ENCODE measurements at regions not wholly inside any gene's neighbourhood (a gene's known extent, or its start where the extent isn't known, plus 50 kb on each side); places are given as distances from the start of the nearest gene placed in this dataset.

DNA sequence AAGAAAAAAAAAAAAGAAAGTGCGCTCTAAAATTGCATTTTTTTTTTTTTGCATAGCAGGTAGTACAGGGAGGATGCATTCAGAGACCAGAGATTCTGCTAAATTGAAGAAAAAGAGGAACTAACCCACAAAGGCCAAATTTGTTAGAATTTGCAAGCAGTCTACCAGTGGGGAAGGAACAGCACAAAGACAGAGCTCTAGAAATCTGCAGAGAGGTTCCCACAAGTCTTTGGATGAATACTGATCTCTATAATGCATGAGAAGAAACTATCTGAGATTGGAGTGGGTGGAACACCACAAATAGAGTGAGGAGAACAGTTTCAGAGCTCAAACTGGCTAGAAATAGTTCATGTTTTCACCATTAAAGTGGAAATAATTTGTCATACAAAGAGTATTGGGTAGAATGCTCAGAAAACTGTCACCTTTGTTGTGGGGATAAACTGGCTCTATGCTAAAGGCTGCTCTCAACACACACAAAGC lies 79.6 kb upstream of the AHI1 start:
- H3K27ac ChIP-seq (ENCODE audit: low read depth in 1 of 2, low read length in 1 of 2) = peak overlapping the region; percentile 38 to 79
- WGBS = 28% methylated on average over 1 of the region's 1 CpG

DNA sequence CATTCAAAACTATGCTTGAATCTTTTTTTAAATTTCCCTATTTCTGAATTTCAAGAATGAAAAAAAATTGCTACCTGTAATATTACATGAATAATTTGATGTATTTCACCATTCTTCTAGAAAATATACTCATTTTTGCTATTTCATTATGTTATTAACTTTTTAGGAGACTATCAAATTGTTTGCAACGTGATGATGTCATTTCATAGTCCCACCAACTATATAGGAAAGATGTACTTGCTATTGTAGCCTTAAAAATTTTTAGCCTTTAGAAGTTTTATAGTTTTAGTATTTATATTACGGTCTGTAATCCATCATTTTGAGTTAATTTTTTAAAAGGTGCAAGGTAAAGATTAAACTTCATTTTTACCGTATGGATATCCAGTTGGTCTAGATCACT lies 81.4 kb upstream of the AHI1 start:
- H3K36me3 ChIP-seq (ENCODE audit: control insufficient read depth in 2 of 2, insufficient read depth in 2 of 2, low read length in 1 of 2) = no peaks in the 10 kb centered on the region
- no peak overlapping the region for H3K4me3 ChIP-seq (ENCODE audit: low read length in 2 of 2)
- DNase-seq (ENCODE audit: low read depth in 6 of 9, low spot score in 9 of 9) = no peak
- H3K27ac ChIP-seq (ENCODE audit: low read depth in 1 of 2, low read length in 1 of 2) = no peak overlapping the region
- WGBS = 97% methylated on average over 3 of the region's 3 CpGs
- H3K9me3 ChIP-seq (ENCODE audit: control insufficient read depth in 2 of 2, insufficient read depth in 1 of 2, low read length in 1 of 2) = no peaks in the 10 kb centered on the region
- H3K27me3 ChIP-seq (ENCODE audit: control insufficient read depth in 2 of 2, insufficient read depth in 1 of 2, low read length in 1 of 2) = no peaks in the 10 kb centered on the region
- H3K4me1 ChIP-seq (ENCODE audit: control insufficient read depth in 2 of 2, insufficient read depth in 2 of 2, low read length in 2 of 2) = no peaks in the 10 kb centered on the region

More for the DNA sequence above, 79.6 kb upstream of the AHI1 start:
- peak in 4 of 9 donors; percentile 15 to 45 (median 26) for DNase-seq (ENCODE audit: low read depth in 6 of 9, low spot score in 9 of 9)
- Histone ChIP-seq H3K36me3 (ENCODE audit: control insufficient read depth in 2 of 2, insufficient read depth in 2 of 2, low read length in 1 of 2) (no peaks in the 10 kb centered on the region), H3K27me3 (ENCODE audit: control insufficient read depth in 2 of 2, insufficient read depth in 1 of 2, low read length in 1 of 2) (no peaks in the 10 kb centered on the region), H3K4me3 (ENCODE audit: low read length in 2 of 2) (no peak overlapping the region), H3K4me1 (ENCODE audit: control insufficient read depth in 2 of 2, insufficient read depth in 2 of 2, low read length in 2 of 2) (no peaks in the 10 kb centered on the region), H3K9me3 (ENCODE audit: control insufficient read depth in 2 of 2, insufficient read depth in 1 of 2, low read length in 1 of 2) (no peaks in the 10 kb centered on the region)

DNA sequence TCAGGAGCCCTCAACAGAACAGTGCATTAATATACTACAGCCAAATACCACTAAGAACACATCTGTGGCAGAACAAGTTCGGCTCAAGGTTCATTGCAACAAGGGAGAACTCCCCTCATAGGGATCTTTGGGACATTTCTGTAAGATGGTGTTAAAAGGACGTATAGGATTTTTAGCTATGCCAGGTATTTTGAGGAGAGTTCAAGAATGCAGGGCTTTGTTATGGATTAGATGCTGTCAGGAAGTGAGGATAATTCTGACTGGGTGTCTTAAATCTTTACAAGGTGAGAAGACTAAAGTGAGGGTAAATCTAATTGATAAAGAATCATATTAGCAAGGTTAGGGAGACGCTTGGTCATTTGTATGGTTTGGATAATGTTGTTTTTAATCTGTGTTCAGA lies 83.7 kb upstream of the AHI1 start:
- H3K4me1 ChIP-seq (ENCODE audit: control insufficient read depth in 2 of 2, insufficient read depth in 2 of 2, low read length in 2 of 2) = no peaks in the 10 kb centered on the region
- WGBS = 98% methylated on average over 3 of the region's 3 CpGs
- no peak overlapping the region for H3K4me3 ChIP-seq (ENCODE audit: low read length in 2 of 2)
- no peaks in the 10 kb centered on the region for H3K36me3 ChIP-seq (ENCODE audit: control insufficient read depth in 2 of 2, insufficient read depth in 2 of 2, low read length in 1 of 2)
- no peak overlapping the region for H3K27ac ChIP-seq (ENCODE audit: low read depth in 1 of 2, low read length in 1 of 2)
- DNase-seq (ENCODE audit: low read depth in 6 of 9, low spot score in 9 of 9) = no peak
- H3K27me3 ChIP-seq (ENCODE audit: control insufficient read depth in 2 of 2, insufficient read depth in 1 of 2, low read length in 1 of 2) = no peaks in the 10 kb centered on the region
- H3K9me3 ChIP-seq (ENCODE audit: control insufficient read depth in 2 of 2, insufficient read depth in 1 of 2, low read length in 1 of 2) = no peaks in the 10 kb centered on the region

DNA sequence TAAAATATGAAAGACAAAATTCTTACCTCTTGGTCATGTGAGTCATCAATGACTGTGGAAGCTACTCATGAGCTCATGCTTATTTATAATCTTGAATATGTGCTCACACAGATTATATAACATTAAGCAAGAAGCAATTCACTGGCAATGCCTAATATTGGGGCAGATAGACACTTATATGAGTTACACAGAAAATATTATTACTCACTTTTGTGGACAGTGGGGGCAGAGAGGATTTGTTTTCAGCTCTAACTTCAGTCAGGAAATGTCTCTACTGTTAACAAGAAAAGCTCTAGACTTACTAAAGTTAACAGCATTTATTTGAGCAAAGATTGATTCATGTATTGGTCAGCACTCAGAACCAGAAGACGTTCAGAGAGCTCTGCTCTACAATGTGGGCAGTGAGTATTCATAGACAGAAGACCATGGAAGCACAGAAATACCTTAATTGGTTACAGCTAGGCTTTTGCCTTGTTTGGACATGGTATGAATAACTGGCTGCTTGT lies 85.8 kb upstream of the AHI1 start:
- no peaks in the 10 kb centered on the region for H3K27me3 ChIP-seq (ENCODE audit: control insufficient read depth in 2 of 2, insufficient read depth in 1 of 2, low read length in 1 of 2)
- H3K9me3 ChIP-seq (ENCODE audit: control insufficient read depth in 2 of 2, insufficient read depth in 1 of 2, low read length in 1 of 2) = no peaks in the 10 kb centered on the region
- H3K27ac ChIP-seq (ENCODE audit: low read depth in 1 of 2, low read length in 1 of 2) = no peak overlapping the region
- WGBS = 91% methylated on average over 1 of the region's 1 CpG
- no peak overlapping the region for H3K4me3 ChIP-seq (ENCODE audit: low read length in 2 of 2)
- H3K36me3 ChIP-seq (ENCODE audit: control insufficient read depth in 2 of 2, insufficient read depth in 2 of 2, low read length in 1 of 2) = no peaks in the 10 kb centered on the region
- DNase-seq (ENCODE audit: low read depth in 6 of 9, low spot score in 9 of 9) = no peak
- H3K4me1 ChIP-seq (ENCODE audit: control insufficient read depth in 2 of 2, insufficient read depth in 2 of 2, low read length in 2 of 2) = no peaks in the 10 kb centered on the region

DNA sequence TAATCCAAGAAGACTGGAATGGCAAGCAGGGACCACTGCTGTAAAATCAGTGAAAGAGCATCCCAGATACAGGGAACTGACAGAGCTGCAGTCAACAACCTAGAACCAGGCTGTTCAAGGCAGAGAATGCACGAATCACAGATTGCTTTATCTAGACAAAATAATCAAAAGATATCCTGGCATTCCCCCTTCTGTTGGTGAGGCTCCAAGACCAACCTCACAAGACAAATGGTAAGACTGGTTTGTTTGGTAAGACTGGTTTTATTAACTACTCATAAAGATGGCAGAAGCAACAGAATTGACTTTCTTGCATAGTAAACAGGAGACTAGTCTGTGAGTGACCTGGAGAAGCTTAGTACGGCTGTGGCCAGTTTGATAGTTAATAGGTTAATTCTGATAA lies 88.8 kb upstream of the AHI1 start:
- no peaks in the 10 kb centered on the region for H3K9me3 ChIP-seq (ENCODE audit: control insufficient read depth in 2 of 2, insufficient read depth in 1 of 2, low read length in 1 of 2)
- WGBS = 95% methylated on average over 2 of the region's 2 CpGs
- no peaks in the 10 kb centered on the region for H3K27me3 ChIP-seq (ENCODE audit: control insufficient read depth in 2 of 2, insufficient read depth in 1 of 2, low read length in 1 of 2)

DNA sequence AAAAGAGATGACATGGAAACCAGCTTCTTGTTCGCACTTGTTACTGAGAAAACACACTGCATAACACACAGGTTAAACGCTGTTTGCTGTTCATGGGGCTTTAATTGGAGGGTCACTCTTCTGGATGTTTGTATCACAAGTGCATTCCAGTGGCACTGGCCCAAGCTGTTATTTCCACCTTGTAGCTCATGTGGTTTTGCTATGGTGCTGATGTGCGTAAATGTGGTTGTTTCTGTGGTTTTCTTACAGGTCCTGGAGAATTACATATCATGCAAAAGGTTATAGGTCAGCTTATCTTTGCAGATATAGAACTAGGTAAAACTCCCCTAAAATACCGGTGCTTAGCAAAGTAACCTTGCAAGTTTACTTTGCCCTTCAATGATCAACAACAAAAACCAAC lies 89.3 kb upstream of the AHI1 start:
- WGBS = 73% methylated on average over 4 of the region's 4 CpGs
- H3K36me3 ChIP-seq (ENCODE audit: control insufficient read depth in 2 of 2, insufficient read depth in 2 of 2, low read length in 1 of 2) = no peaks in the 10 kb centered on the region
- DNase-seq (ENCODE audit: low read depth in 6 of 9, low spot score in 9 of 9) = peak in 1 of 9 donors; percentile 23

More for the DNA sequence above, 88.8 kb upstream of the AHI1 start:
- no peak for DNase-seq (ENCODE audit: low read depth in 6 of 9, low spot score in 9 of 9)
- H3K36me3 ChIP-seq (ENCODE audit: control insufficient read depth in 2 of 2, insufficient read depth in 2 of 2, low read length in 1 of 2) = no peaks in the 10 kb centered on the region
- no peaks in the 10 kb centered on the region for H3K4me1 ChIP-seq (ENCODE audit: control insufficient read depth in 2 of 2, insufficient read depth in 2 of 2, low read length in 2 of 2)
- H3K4me3 ChIP-seq (ENCODE audit: low read length in 2 of 2) = no peak overlapping the region
- H3K27ac ChIP-seq (ENCODE audit: low read depth in 1 of 2, low read length in 1 of 2) = no peak overlapping the region

DNA sequence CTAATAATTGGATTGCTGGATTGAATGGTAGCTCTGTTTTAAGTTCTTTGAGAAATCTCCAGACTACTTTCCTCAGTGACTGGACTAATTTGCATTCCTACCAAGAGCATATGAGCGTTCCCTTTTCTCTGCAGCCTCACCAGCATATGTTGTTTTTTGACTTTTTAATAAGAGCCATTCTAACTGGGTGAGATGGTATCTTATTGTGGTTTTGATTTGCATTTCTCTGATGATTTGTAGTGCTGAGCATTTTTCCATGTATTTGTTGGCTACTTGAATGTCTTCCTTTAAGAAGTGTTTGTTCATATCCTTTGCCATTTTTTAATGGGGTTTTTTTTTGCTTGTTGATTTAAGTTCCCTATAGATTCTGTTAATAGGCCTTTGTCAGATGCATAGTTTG lies 94.7 kb upstream of the AHI1 start:
- DNase-seq (ENCODE audit: low read depth in 6 of 9, low spot score in 9 of 9) = no peak
- no peaks in the 10 kb centered on the region for H3K9me3 ChIP-seq (ENCODE audit: control insufficient read depth in 2 of 2, insufficient read depth in 1 of 2, low read length in 1 of 2)
- H3K27ac ChIP-seq (ENCODE audit: low read depth in 1 of 2, low read length in 1 of 2) = no peak overlapping the region
- H3K36me3 ChIP-seq (ENCODE audit: control insufficient read depth in 2 of 2, insufficient read depth in 2 of 2, low read length in 1 of 2) = no peaks in the 10 kb centered on the region
- 95% methylated on average over 1 of the region's 1 CpG for WGBS
- no peak overlapping the region for H3K4me3 ChIP-seq (ENCODE audit: low read length in 2 of 2)
- no peaks in the 10 kb centered on the region for H3K4me1 ChIP-seq (ENCODE audit: control insufficient read depth in 2 of 2, insufficient read depth in 2 of 2, low read length in 2 of 2)
- H3K27me3 ChIP-seq (ENCODE audit: control insufficient read depth in 2 of 2, insufficient read depth in 1 of 2, low read length in 1 of 2) = no peaks in the 10 kb centered on the region

More for the DNA sequence above, 89.3 kb upstream of the AHI1 start:
- Histone ChIP-seq H3K27ac (ENCODE audit: low read depth in 1 of 2, low read length in 1 of 2) (no peak overlapping the region), H3K27me3 (ENCODE audit: control insufficient read depth in 2 of 2, insufficient read depth in 1 of 2, low read length in 1 of 2) (no peaks in the 10 kb centered on the region), H3K4me1 (ENCODE audit: control insufficient read depth in 2 of 2, insufficient read depth in 2 of 2, low read length in 2 of 2) (no peaks in the 10 kb centered on the region), H3K4me3 (ENCODE audit: low read length in 2 of 2) (no peak overlapping the region), H3K9me3 (ENCODE audit: control insufficient read depth in 2 of 2, insufficient read depth in 1 of 2, low read length in 1 of 2) (no peaks in the 10 kb centered on the region)

DNA sequence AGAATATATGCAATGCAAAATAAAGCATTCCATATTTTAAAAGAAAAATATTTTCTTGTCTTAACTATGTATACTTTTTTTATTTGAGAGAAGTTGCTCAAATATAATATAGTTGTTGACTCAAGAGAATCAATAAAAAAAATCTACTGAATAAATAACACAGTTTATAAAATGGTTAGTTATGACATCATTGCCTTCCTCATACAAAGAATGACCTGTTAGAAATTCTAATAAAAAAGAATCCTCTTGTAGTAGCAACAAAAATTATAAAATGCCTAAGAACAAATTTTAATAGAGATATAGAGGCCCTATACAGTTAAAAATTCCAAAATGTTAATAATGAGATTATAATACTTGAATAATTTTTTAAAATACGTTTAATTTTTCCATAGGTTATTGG lies 96.5 kb upstream of the AHI1 start:
- WGBS = 96% methylated on average over 1 of the region's 1 CpG
- no peaks in the 10 kb centered on the region for H3K36me3 ChIP-seq (ENCODE audit: control insufficient read depth in 2 of 2, insufficient read depth in 2 of 2, low read length in 1 of 2)
- H3K4me3 ChIP-seq (ENCODE audit: low read length in 2 of 2) = no peak overlapping the region
- no peaks in the 10 kb centered on the region for H3K27me3 ChIP-seq (ENCODE audit: control insufficient read depth in 2 of 2, insufficient read depth in 1 of 2, low read length in 1 of 2)
- no peak overlapping the region for H3K27ac ChIP-seq (ENCODE audit: low read depth in 1 of 2, low read length in 1 of 2)
- H3K4me1 ChIP-seq (ENCODE audit: control insufficient read depth in 2 of 2, insufficient read depth in 2 of 2, low read length in 2 of 2) = no peaks in the 10 kb centered on the region
- DNase-seq (ENCODE audit: low read depth in 6 of 9, low spot score in 9 of 9) = no peak
- no peaks in the 10 kb centered on the region for H3K9me3 ChIP-seq (ENCODE audit: control insufficient read depth in 2 of 2, insufficient read depth in 1 of 2, low read length in 1 of 2)

DNA sequence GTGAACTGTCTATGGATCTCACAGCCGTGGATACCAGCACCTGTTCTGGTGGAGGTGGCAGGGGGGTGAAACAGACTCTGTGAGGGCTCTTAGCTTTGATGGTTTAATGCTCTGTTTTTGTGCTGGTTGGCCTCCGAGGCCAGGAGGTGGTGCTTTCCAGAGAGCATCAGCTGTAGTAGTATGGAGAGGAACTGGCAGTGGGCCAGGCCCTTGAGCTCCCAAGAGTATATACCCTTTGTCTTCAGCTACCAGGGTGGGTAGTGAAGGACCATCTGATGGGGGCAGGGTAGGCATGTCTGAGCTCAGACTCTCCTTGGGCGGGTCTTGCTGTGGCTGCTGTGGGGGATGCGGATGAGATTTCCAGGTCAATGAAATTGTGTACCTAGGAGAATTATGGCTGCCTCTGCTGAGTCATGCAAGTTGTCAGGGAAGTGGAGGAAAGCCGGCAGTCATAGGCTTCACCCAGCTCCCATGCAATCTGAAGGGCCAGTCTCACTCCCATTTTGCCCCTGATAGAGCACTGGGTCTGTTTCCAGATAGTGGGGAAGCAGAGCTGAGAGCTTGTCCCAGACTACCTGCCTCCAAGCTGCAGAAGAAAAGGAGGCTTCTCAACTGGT lies 102.7 kb upstream of the AHI1 start:
- no peaks in the 10 kb centered on the region for H3K27me3 ChIP-seq (ENCODE audit: control insufficient read depth in 2 of 2, insufficient read depth in 1 of 2, low read length in 1 of 2)
- no peak overlapping the region for H3K27ac ChIP-seq (ENCODE audit: low read depth in 1 of 2, low read length in 1 of 2)
- no peaks in the 10 kb centered on the region for H3K36me3 ChIP-seq (ENCODE audit: control insufficient read depth in 2 of 2, insufficient read depth in 2 of 2, low read length in 1 of 2)
- no peak for DNase-seq (ENCODE audit: low read depth in 6 of 9, low spot score in 9 of 9)
- WGBS = 85% methylated on average over 5 of the region's 5 CpGs
- H3K9me3 ChIP-seq (ENCODE audit: control insufficient read depth in 2 of 2, insufficient read depth in 1 of 2, low read length in 1 of 2) = no peaks in the 10 kb centered on the region
- no peaks in the 10 kb centered on the region for H3K4me1 ChIP-seq (ENCODE audit: control insufficient read depth in 2 of 2, insufficient read depth in 2 of 2, low read length in 2 of 2)
- H3K4me3 ChIP-seq (ENCODE audit: low read length in 2 of 2) = no peak overlapping the region
